ENCODE measurements at regions not wholly inside any gene's neighbourhood (a gene's known extent, or its start where the extent isn't known, plus 50 kb on each side); places are given as distances from the start of the nearest gene placed in this dataset.

DNA sequence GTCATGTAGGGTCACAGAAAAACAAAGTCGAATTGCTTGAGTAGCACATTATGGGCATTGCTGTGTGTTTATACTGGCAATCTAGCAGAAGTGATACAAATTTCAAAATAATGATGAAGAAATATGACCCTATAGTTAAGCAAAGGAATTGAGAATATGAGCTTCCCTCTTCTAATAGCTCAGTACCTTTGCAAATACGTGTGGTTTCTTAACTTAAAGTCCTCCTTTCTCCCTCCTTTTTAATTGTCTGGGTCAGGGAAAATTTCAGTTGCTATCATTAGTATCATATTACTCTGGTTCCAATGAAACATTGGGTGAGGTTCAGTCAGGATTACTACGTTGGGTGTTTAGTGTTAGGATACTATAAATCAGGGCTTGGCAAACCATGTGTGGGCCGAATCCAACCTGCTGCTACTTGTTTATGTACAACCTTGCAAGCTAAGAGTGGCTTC lies 166.8 kb upstream of the CARMIL1 start:
- TF ChIP-seq SUZ12 (IDR thresholded peaks at IDR 0.05; ENCODE audit: extremely low read depth, insufficient read depth, insufficient read length) (no peak), ZNF274 (IDR thresholded peaks at IDR 0.05; ENCODE audit: low read depth, low read length) (no peak)
